HepG2 (cell line): ENCODE measurements at regions not wholly inside any gene's neighbourhood (a gene's known extent, or its start where the extent isn't known, plus 50 kb on each side); places are given as distances from the start of the nearest gene placed in this dataset.

Source experiments
- KLF9 ChIP-seq: IDR thresholded peaks from 2 replicates; pipeline ENCODE4 v1.6.1; 2016; ENCODE audit warnings: low read depth
- REPIN1 ChIP-seq: sonication (generic); formaldehyde crosslinking; IDR thresholded peaks from 2 replicates; pipeline ENCODE4 v1.8.0; 2022; ENCODE audit warnings: missing genetic modification reagents, low read depth, mild to moderate bottlenecking, borderline replicate concordance
- STAT6 ChIP-seq: sonication (generic); formaldehyde crosslinking; IDR thresholded peaks from 2 replicates; pipeline ENCODE4 v1.4.0; 2020; ENCODE audit warnings: missing genetic modification reagents, mild to moderate bottlenecking, borderline replicate concordance
- ZBTB40 ChIP-seq, 2 experiments: fragments of 450-650 bp in 1 of 2; sonication (generic) in 1 of 2; formaldehyde crosslinking in 1 of 2; IDR thresholded peaks; 2 replicates each; pipeline versions ENCODE4 v1.6.1 to v1.8.0; 2016 to 2022; ENCODE audit warnings: antibody characterized with exemption in 1 of 2, mild to moderate bottlenecking in 1 of 2, missing genetic modification reagents in 1 of 2
- ZNF530 ChIP-seq: sonication (generic); formaldehyde crosslinking; IDR thresholded peaks from 2 replicates; pipeline ENCODE4 v1.5.0; 2020; ENCODE audit warnings: low read depth, mild to moderate bottlenecking, missing genetic modification reagents
- ZNF740 ChIP-seq: sonication (generic); formaldehyde crosslinking; IDR thresholded peaks from 2 replicates; pipeline ENCODE4 v1.4.0; 2020; ENCODE audit warnings: missing genetic modification reagents

GRCh38 chr7:40986351-40986873 is 716.5 kb downstream of the INHBA start:
- TF ChIP-seq KLF9 (CRISPR knock-in tag) (no peak), ZNF740 (CRISPR knock-in tag) (no peak), ZNF530 (no peak), STAT6 (CRISPR knock-in tag) (no peak), ZBTB40 (IDR thresholded peaks at IDR 0.05) (no peak), ZBTB40 (CRISPR knock-in tag; IDR thresholded peaks at IDR 0.05) (no peak), REPIN1 (no peak)
